NOMO-1 treated with DMSO at 0.1 percent for 48 hours (cell line): ENCODE measurements at regions not wholly inside any gene's neighbourhood (a gene's known extent, or its start where the extent isn't known, plus 50 kb on each side); places are given as distances from the start of the nearest gene placed in this dataset.
A peak's percentile ranks its signal among the peaks of the same experiment; 100 is the strongest.
"Not testable (repeated sequence)": the region's sequence is repeated elsewhere in the genome, so short reads cannot be mapped to it uniquely, and the experiment has no call there.

Source experiments
- DNase-seq: peaks from one replicate; lab custom pipeline; 2025; ENCODE audit not compliant: unreplicated experiment; lab: John Stamatoyannopoulos, UW

GRCh38 chr14:71416392-71416791 is 509.1 kb downstream of the PCNX1 start:
- DNase-seq, result no peak

- no peak for DNase-seq
These were observed 511.4 kb downstream of the PCNX1 start for GRCh38 chr14:71418532-71419245.

GRCh38 chr14:71423481-71423880 is 508.7 kb upstream of the RGS6 start:
- DNase-seq, result no peak

GRCh38 chr14:71424941-71425340 is 507.3 kb upstream of the RGS6 start:
- no peak for DNase-seq

GRCh38 chr14:71426001-71426400 is 506.2 kb upstream of the RGS6 start:
- no peak for DNase-seq

GRCh38 chr14:71429902-71430301 is 502.3 kb upstream of the RGS6 start:
- DNase-seq, result no peak

GRCh38 chr14:71430321-71430677 is 501.9 kb upstream of the RGS6 start:
- no peak for DNase-seq

GRCh38 chr14:71430678-71431376 is 501.4 kb upstream of the RGS6 start:
- DNase-seq, result no peak

GRCh38 chr14:71432334-71433110 is 499.7 kb upstream of the RGS6 start:
- no peak for DNase-seq

- no peak for DNase-seq
These were observed 498.9 kb upstream of the RGS6 start for GRCh38 chr14:71433303-71433702.

- DNase-seq, result not testable (repeated sequence)
These were observed 496.6 kb upstream of the RGS6 start for GRCh38 chr14:71435641-71436040.

- DNase-seq, result no peak
These were observed 494.4 kb upstream of the RGS6 start for GRCh38 chr14:71437870-71438269.

- no peak for DNase-seq
These were observed 493.5 kb upstream of the RGS6 start for GRCh38 chr14:71438684-71439083.

GRCh38 chr14:71441126-71441525 is 491.1 kb upstream of the RGS6 start:
- no peak for DNase-seq

GRCh38 chr14:71444030-71444822 is 488.0 kb upstream of the RGS6 start:
- no peak for DNase-seq

GRCh38 chr14:71448431-71449315 is 483.6 kb upstream of the RGS6 start:
- no peak for DNase-seq

- DNase-seq, result no peak
These were observed 482.7 kb upstream of the RGS6 start for GRCh38 chr14:71449316-71450055.

- DNase-seq, result no peak
These were observed 480.7 kb upstream of the RGS6 start for GRCh38 chr14:71451501-71451900.

GRCh38 chr14:71452539-71452938 is 479.7 kb upstream of the RGS6 start:
- peak; percentile 10 for DNase-seq

GRCh38 chr14:71452987-71453386 is 479.2 kb upstream of the RGS6 start:
- peak; percentile 22 for DNase-seq
